ENCODE measurements at regions not wholly inside any gene's neighbourhood (a gene's known extent, or its start where the extent isn't known, plus 50 kb on each side); places are given as distances from the start of the nearest gene placed in this dataset.

GRCh38 chr2:146602383-146602782 is 1242.4 kb upstream of the ACVR2A start:
- H3K9ac ChIP-seq (ENCODE audit: insufficient read depth, low read length): no peak overlapping the region
- peak; percentile 37 to 63 for DNase-seq (ENCODE audit: low read depth in 2 of 2)

DNA sequence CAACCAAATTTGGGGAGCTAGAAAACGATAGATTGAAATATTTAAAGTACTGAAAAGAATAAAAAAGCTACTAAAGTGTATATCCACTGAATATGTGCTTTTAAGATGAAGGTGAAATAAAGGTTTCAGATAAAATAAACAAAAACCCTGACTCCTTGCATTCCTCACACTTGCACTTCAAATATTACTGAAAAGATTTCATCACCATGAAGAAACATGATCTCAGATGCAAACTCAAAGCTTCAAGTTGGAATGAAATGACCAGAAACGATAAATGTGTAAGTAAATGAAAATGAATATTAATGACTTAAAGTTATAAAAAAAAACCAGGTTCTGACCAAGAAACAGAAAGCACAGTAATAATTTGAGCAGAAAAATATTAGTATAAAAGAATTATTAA is 1246.0 kb upstream of the ACVR2A start:
- Histone ChIP-seq H3K27me3 (ENCODE audit: control insufficient read depth, insufficient read depth, low read length) (no peaks in the 10 kb centered on the region), H3K4me3 (replicated peaks in 1 of 4; ENCODE audit: control extremely low read depth in 1 of 4, insufficient read depth in 1 of 4, low read depth in 3 of 4, low read length in 4 of 4) (no peak overlapping the region), H3K79me2 (ENCODE audit: control insufficient read depth, insufficient read depth, low read length) (no peaks in the 10 kb centered on the region), H3K9me3 (ENCODE audit: control insufficient read depth, insufficient read depth, low read depth, low read length) (no peaks in the 10 kb centered on the region), H3K4me1 (ENCODE audit: control insufficient read depth, extremely low read depth, insufficient read depth, low read length) (peaks cover 3% of the 10 kb centered on the region), H3K4me2 (ENCODE audit: extremely low read depth, insufficient read depth, low read length) (no peak overlapping the region), H3K36me3 (ENCODE audit: control insufficient read depth, insufficient read depth, low read length) (no peaks in the 10 kb centered on the region), H4K20me1 (ENCODE audit: control insufficient read depth, extremely low read depth, insufficient read depth, low read length) (no peaks in the 10 kb centered on the region), H3K27ac (ENCODE audit: insufficient read depth, low read length) (no peak overlapping the region), H2AFZ (ENCODE audit: low read length) (no peak overlapping the region), H3K9ac (ENCODE audit: insufficient read depth, low read length) (no peak overlapping the region)
- TF ChIP-seq, protein P1, sequence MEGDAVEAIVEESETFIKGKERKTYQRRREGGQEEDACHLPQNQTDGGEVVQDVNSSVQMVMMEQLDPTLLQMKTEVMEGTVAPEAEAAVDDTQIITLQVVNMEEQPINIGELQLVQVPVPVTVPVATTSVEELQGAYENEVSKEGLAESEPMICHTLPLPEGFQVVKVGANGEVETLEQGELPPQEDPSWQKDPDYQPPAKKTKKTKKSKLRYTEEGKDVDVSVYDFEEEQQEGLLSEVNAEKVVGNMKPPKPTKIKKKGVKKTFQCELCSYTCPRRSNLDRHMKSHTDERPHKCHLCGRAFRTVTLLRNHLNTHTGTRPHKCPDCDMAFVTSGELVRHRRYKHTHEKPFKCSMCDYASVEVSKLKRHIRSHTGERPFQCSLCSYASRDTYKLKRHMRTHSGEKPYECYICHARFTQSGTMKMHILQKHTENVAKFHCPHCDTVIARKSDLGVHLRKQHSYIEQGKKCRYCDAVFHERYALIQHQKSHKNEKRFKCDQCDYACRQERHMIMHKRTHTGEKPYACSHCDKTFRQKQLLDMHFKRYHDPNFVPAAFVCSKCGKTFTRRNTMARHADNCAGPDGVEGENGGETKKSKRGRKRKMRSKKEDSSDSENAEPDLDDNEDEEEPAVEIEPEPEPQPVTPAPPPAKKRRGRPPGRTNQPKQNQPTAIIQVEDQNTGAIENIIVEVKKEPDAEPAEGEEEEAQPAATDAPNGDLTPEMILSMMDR (conservative IDR thresholded peaks at IDR 0.05 in 1 of 2, IDR thresholded peaks at IDR 0.05 in 1 of 2; ENCODE audit: low read depth in 1 of 2, low read length in 2 of 2): no peak
- TF ChIP-seq EZH2 (IDR thresholded peaks at IDR 0.05; ENCODE audit: low read length, missing control alignments): no peak
- no peak for DNase-seq (ENCODE audit: low read depth in 2 of 2)

More at GRCh38 chr2:146602383-146602782, 1242.4 kb upstream of the ACVR2A start:
- H3K27ac ChIP-seq (ENCODE audit: insufficient read depth, low read length): no peak overlapping the region
- H3K4me2 ChIP-seq (ENCODE audit: extremely low read depth, insufficient read depth, low read length): no peak overlapping the region
- no peak for TF ChIP-seq EZH2 (IDR thresholded peaks at IDR 0.05; ENCODE audit: low read length, missing control alignments)
- TF ChIP-seq, protein P1 (conservative IDR thresholded peaks at IDR 0.05 in 1 of 2, IDR thresholded peaks at IDR 0.05 in 1 of 2; ENCODE audit: low read depth in 1 of 2, low read length in 2 of 2): no peak
- no peak overlapping the region for H2AFZ ChIP-seq (ENCODE audit: low read length)
- H3K36me3 ChIP-seq (ENCODE audit: control insufficient read depth, insufficient read depth, low read length): no peaks in the 10 kb centered on the region
- H3K27me3 ChIP-seq (ENCODE audit: control insufficient read depth, insufficient read depth, low read length): no peaks in the 10 kb centered on the region
- H3K9me3 ChIP-seq (ENCODE audit: control insufficient read depth, insufficient read depth, low read depth, low read length): no peaks in the 10 kb centered on the region
- H4K20me1 ChIP-seq (ENCODE audit: control insufficient read depth, extremely low read depth, insufficient read depth, low read length): no peaks in the 10 kb centered on the region
- H3K79me2 ChIP-seq (ENCODE audit: control insufficient read depth, insufficient read depth, low read length): no peaks in the 10 kb centered on the region
- no peak overlapping the region for H3K4me3 ChIP-seq (replicated peaks in 1 of 4; ENCODE audit: control extremely low read depth in 1 of 4, insufficient read depth in 1 of 4, low read depth in 3 of 4, low read length in 4 of 4)
- peaks cover 3% of the 10 kb centered on the region for H3K4me1 ChIP-seq (ENCODE audit: control insufficient read depth, extremely low read depth, insufficient read depth, low read length)

DNA sequence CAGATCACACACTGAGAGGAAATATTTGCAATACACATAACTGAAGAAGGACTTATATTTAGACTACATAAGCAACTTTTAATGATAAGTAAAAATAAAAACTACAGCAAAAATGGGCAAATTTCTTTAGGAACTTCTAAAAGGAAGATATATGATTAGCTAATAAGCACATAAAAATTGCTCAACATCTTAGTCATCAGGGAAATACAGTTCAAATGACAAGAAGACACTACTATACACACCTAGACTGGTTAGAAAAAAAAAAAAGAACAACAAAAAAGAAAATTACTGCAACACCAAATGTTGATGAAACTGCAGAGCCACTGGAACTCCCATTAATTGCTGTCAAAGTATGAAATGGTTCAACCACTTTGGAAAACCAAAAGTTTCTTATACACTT is 1247.5 kb upstream of the ACVR2A start:
- Histone ChIP-seq H3K27me3 (ENCODE audit: control insufficient read depth, insufficient read depth, low read length) (no peaks in the 10 kb centered on the region), H3K36me3 (ENCODE audit: control insufficient read depth, insufficient read depth, low read length) (no peaks in the 10 kb centered on the region), H2AFZ (ENCODE audit: low read length) (no peak overlapping the region), H3K79me2 (ENCODE audit: control insufficient read depth, insufficient read depth, low read length) (no peaks in the 10 kb centered on the region), H3K27ac (ENCODE audit: insufficient read depth, low read length) (no peak overlapping the region), H3K9ac (ENCODE audit: insufficient read depth, low read length) (no peak overlapping the region), H3K4me1 (ENCODE audit: control insufficient read depth, extremely low read depth, insufficient read depth, low read length) (no peaks in the 10 kb centered on the region), H3K9me3 (ENCODE audit: control insufficient read depth, insufficient read depth, low read depth, low read length) (no peaks in the 10 kb centered on the region), H4K20me1 (ENCODE audit: control insufficient read depth, extremely low read depth, insufficient read depth, low read length) (no peaks in the 10 kb centered on the region), H3K4me2 (ENCODE audit: extremely low read depth, insufficient read depth, low read length) (no peak overlapping the region), H3K4me3 (replicated peaks in 1 of 4; ENCODE audit: control extremely low read depth in 1 of 4, insufficient read depth in 1 of 4, low read depth in 3 of 4, low read length in 4 of 4) (no peak overlapping the region)
- no peak for TF ChIP-seq EZH2 (IDR thresholded peaks at IDR 0.05; ENCODE audit: low read length, missing control alignments)
- TF ChIP-seq, protein P1 (conservative IDR thresholded peaks at IDR 0.05 in 1 of 2, IDR thresholded peaks at IDR 0.05 in 1 of 2; ENCODE audit: low read depth in 1 of 2, low read length in 2 of 2): no peak
- no peak for DNase-seq (ENCODE audit: low read depth in 2 of 2)

Data from fibroblast of lung (primary cell).